HG03175 (cell line): ENCODE measurements at regions not wholly inside any gene's neighbourhood (a gene's known extent, or its start where the extent isn't known, plus 50 kb on each side); places are given as distances from the start of the nearest gene placed in this dataset.

Experiments
- ATAC-seq: cut with Tn5 transposase; IDR thresholded peaks from one replicate; pipeline ENCODE4 v1.9.1; 2021; ENCODE audit warnings: mild to moderate bottlenecking, moderate library complexity; ENCODE audit not compliant: unreplicated experiment

GRCh38 chr5:82330530-82331270 is 52.5 kb upstream of the RPS23 start:
- no peak for ATAC-seq

GRCh38 chr5:82329393-82329792 is 51.2 kb upstream of the RPS23 start:
- no peak for ATAC-seq
